ENCODE measurements at regions not wholly inside any gene's neighbourhood (a gene's known extent, or its start where the extent isn't known, plus 50 kb on each side); places are given as distances from the start of the nearest gene placed in this dataset.
"Not testable (repeated sequence)": the region's sequence is repeated elsewhere in the genome, so short reads cannot be mapped to it uniquely, and the experiment has no call there.

GRCh38 chr1:115165776-115166175, 76.5 kb upstream of the TSPAN2 start:
- ATAC-seq (ENCODE audit: low read depth in 2 of 2): no peak
- no peak for DNase-seq
- peaks cover 0 to 4% (median 0%) of the 10 kb centered on the region in 7 donors for H3K9me3 Mint-ChIP-seq

GRCh38 chr1:115164940-115165705, 75.8 kb upstream of the TSPAN2 start:
- no peak for DNase-seq
- Mint-ChIP-seq H3K27me3 (peaks cover 8 to 21% (median 15%) of the 10 kb centered on the region in 3 donors), H3K36me3 (no peaks in the 10 kb centered on the region), H3K4me3 (no peak overlapping the region), H3K4me1 (no peaks in the 10 kb centered on the region), H3K9me3 (peaks cover 0 to 4% (median 0%) of the 10 kb centered on the region in 7 donors), H3K27ac (no peak overlapping the region)
- ATAC-seq (ENCODE audit: low read depth in 2 of 2): no peak

More at GRCh38 chr1:115165776-115166175, 76.5 kb upstream of the TSPAN2 start:
- Mint-ChIP-seq H3K27me3 (peaks cover 4 to 27% (median 15%) of the 10 kb centered on the region in 3 donors), H3K27ac (no peak overlapping the region), H3K4me1 (no peaks in the 10 kb centered on the region), H3K36me3 (no peaks in the 10 kb centered on the region), H3K4me3 (no peak overlapping the region)

GRCh38 chr1:115164484-115164883, 75.2 kb upstream of the TSPAN2 start:
- Mint-ChIP-seq H3K27me3 (peaks cover 8 to 15% (median 15%) of the 10 kb centered on the region in 3 donors), H3K9me3 (peaks cover 0 to 4% (median 0%) of the 10 kb centered on the region in 7 donors), H3K4me3 (no peak overlapping the region), H3K36me3 (no peaks in the 10 kb centered on the region), H3K4me1 (no peaks in the 10 kb centered on the region), H3K27ac (no peak overlapping the region)
- DNase-seq (no peak), ATAC-seq (ENCODE audit: low read depth in 2 of 2) (no peak)

GRCh38 chr1:115160728-115161127, 71.4 kb upstream of the TSPAN2 start:
- H3K27me3 Mint-ChIP-seq: peaks cover 3 to 16% (median 9%) of the 10 kb centered on the region in 3 donors
- no peak overlapping the region for H3K4me3 Mint-ChIP-seq
- peaks cover 0 to 4% (median 0%) of the 10 kb centered on the region in 7 donors for H3K9me3 Mint-ChIP-seq
- DNase-seq (no peak), ATAC-seq (ENCODE audit: low read depth in 2 of 2) (no peak)
- no peak overlapping the region for H3K27ac Mint-ChIP-seq
- no peaks in the 10 kb centered on the region for H3K36me3 Mint-ChIP-seq
- no peaks in the 10 kb centered on the region for H3K4me1 Mint-ChIP-seq

- no peak overlapping the region for H3K27ac Mint-ChIP-seq
- H3K4me3 Mint-ChIP-seq: no peak overlapping the region
- DNase-seq: no peak
- peaks cover 0 to 4% (median 0%) of the 10 kb centered on the region in 7 donors for H3K9me3 Mint-ChIP-seq
- H3K4me1 Mint-ChIP-seq: no peaks in the 10 kb centered on the region
- no peak for ATAC-seq (ENCODE audit: low read depth in 2 of 2)
- H3K27me3 Mint-ChIP-seq: peaks cover 2 to 14% (median 9%) of the 10 kb centered on the region in 3 donors
- no peaks in the 10 kb centered on the region for H3K36me3 Mint-ChIP-seq
Measured at GRCh38 chr1:115159958-115160357, 70.7 kb upstream of the TSPAN2 start.

- no peak for ATAC-seq (ENCODE audit: low read depth in 2 of 2)
- Mint-ChIP-seq H3K36me3 (no peaks in the 10 kb centered on the region), H3K4me3 (no peak overlapping the region), H3K27ac (no peak overlapping the region), H3K4me1 (no peaks in the 10 kb centered on the region), H3K27me3 (peaks cover 3 to 12% (median 9%) of the 10 kb centered on the region in 3 donors), H3K9me3 (peaks cover 0 to 3% (median 0%) of the 10 kb centered on the region in 7 donors)
- DNase-seq: no peak
Measured at GRCh38 chr1:115158181-115158580, 68.9 kb upstream of the TSPAN2 start.

- no peak overlapping the region for H3K4me3 Mint-ChIP-seq
- H3K4me1 Mint-ChIP-seq: no peaks in the 10 kb centered on the region
- no peak for DNase-seq
- no peak overlapping the region for H3K27ac Mint-ChIP-seq
- H3K9me3 Mint-ChIP-seq: peaks cover 0 to 3% (median 0%) of the 10 kb centered on the region in 7 donors
- no peaks in the 10 kb centered on the region for H3K36me3 Mint-ChIP-seq
- ATAC-seq (ENCODE audit: low read depth in 2 of 2): no peak
- peaks cover 3 to 12% (median 9%) of the 10 kb centered on the region in 3 donors for H3K27me3 Mint-ChIP-seq
Measured at GRCh38 chr1:115156826-115157468, 67.6 kb upstream of the TSPAN2 start.

- DNase-seq (no peak), ATAC-seq (ENCODE audit: low read depth in 2 of 2) (no peak)
- Mint-ChIP-seq H3K9me3 (peaks cover 0 to 6% (median 1%) of the 10 kb centered on the region in 7 donors), H3K4me3 (no peak overlapping the region), H3K4me1 (no peaks in the 10 kb centered on the region), H3K36me3 (no peaks in the 10 kb centered on the region), H3K27me3 (peaks cover 3 to 7% (median 6%) of the 10 kb centered on the region in 3 donors), H3K27ac (no peak overlapping the region)
Measured at GRCh38 chr1:115153966-115154557, 64.8 kb upstream of the TSPAN2 start.

- ATAC-seq (ENCODE audit: low read depth in 2 of 2); H3K36me3 Mint-ChIP-seq; H3K27ac Mint-ChIP-seq; DNase-seq; H3K4me1 Mint-ChIP-seq; H3K9me3 Mint-ChIP-seq: not testable (repeated sequence)
- peak overlapping the region in 1 of 8 donors; percentile 44 for H3K4me3 Mint-ChIP-seq
- peaks cover 30 to 44% (median 36%) of the 10 kb centered on the region in 3 donors for H3K27me3 Mint-ChIP-seq
Measured at GRCh38 chr1:115147928-115148327, 58.6 kb upstream of the TSPAN2 start.

GRCh38 chr1:115145226-115145625, 55.9 kb upstream of the TSPAN2 start:
- H3K9me3 Mint-ChIP-seq: peaks cover 0 to 3% (median under 1%) of the 10 kb centered on the region in 7 donors
- peaks cover 47 to 68% (median 55%) of the 10 kb centered on the region in 3 donors for H3K27me3 Mint-ChIP-seq
- DNase-seq: no peak
- no peak for ATAC-seq (ENCODE audit: low read depth in 2 of 2)
- H3K4me3 Mint-ChIP-seq: no peak overlapping the region
- H3K36me3 Mint-ChIP-seq: no peaks in the 10 kb centered on the region
- H3K4me1 Mint-ChIP-seq: peaks cover 0 to 4% (median 4%) of the 10 kb centered on the region in 3 donors
- H3K27ac Mint-ChIP-seq: no peak overlapping the region

GRCh38 chr1:115144176-115144575, 54.9 kb upstream of the TSPAN2 start:
- Mint-ChIP-seq H3K4me1 (peaks cover 2 to 5% (median 4%) of the 10 kb centered on the region in 3 donors), H3K9me3 (peaks cover 0 to 3% (median 0%) of the 10 kb centered on the region in 7 donors), H3K36me3 (no peaks in the 10 kb centered on the region), H3K4me3 (peak overlapping the region in 1 of 8 donors; percentile 9), H3K27ac (no peak overlapping the region), H3K27me3 (peaks cover 51 to 78% (median 61%) of the 10 kb centered on the region in 3 donors)
- DNase-seq: no peak
- no peak for ATAC-seq (ENCODE audit: low read depth in 2 of 2)

GRCh38 chr1:115142616-115143015, 53.3 kb upstream of the TSPAN2 start:
- Mint-ChIP-seq H3K4me3 (no peak overlapping the region), H3K4me1 (peaks cover 1 to 8% (median 7%) of the 10 kb centered on the region in 3 donors), H3K36me3 (no peaks in the 10 kb centered on the region), H3K9me3 (peaks cover 0 to 2% (median 0%) of the 10 kb centered on the region in 7 donors), H3K27ac (no peak overlapping the region), H3K27me3 (peaks cover 60 to 91% (median 72%) of the 10 kb centered on the region in 3 donors)
- ATAC-seq (ENCODE audit: low read depth in 2 of 2): no peak
- DNase-seq: no peak

- H3K27ac Mint-ChIP-seq: no peak overlapping the region
- no peaks in the 10 kb centered on the region for H3K36me3 Mint-ChIP-seq
- DNase-seq (no peak), ATAC-seq (ENCODE audit: low read depth in 2 of 2) (no peak)
- H3K27me3 Mint-ChIP-seq: peaks cover 54 to 80% (median 60%) of the 10 kb centered on the region in 3 donors
- H3K4me3 Mint-ChIP-seq: no peak overlapping the region
- peaks cover 0 to 8% (median 5%) of the 10 kb centered on the region in 3 donors for H3K4me1 Mint-ChIP-seq
- H3K9me3 Mint-ChIP-seq: no peaks in the 10 kb centered on the region
Measured at GRCh38 chr1:115141145-115141454, 51.8 kb upstream of the TSPAN2 start.

Measured in naive B cell (primary cell).